SU-DHL-6 (cell line): ENCODE measurements at regions not wholly inside any gene's neighbourhood (a gene's known extent, or its start where the extent isn't known, plus 50 kb on each side); places are given as distances from the start of the nearest gene placed in this dataset.

ENCODE experiments used
- H2AFZ ChIP-seq: fragments of 200-600 bp; sonication (generic); 2 replicates; pipeline ENCODE4 v1.6.1; 2014; ENCODE audit warnings: low read depth, mild to moderate bottlenecking, moderate library complexity, mixed read lengths, antibody characterized with exemption, low read length; ENCODE audit not compliant: severe bottlenecking
- H3F3A ChIP-seq: fragments of 200-600 bp; shearing (Covaris generic); 2 replicates; pipeline ENCODE4 v1.6.0; 2016; ENCODE audit warnings: antibody characterized with exemption, mild to moderate bottlenecking; ENCODE audit not compliant: insufficient read depth
- H3K27ac ChIP-seq: fragments of 200-600 bp; sonication (generic); 2 replicates; pipeline ENCODE4 v1.5.1; 2016; ENCODE audit warnings: low read depth, mild to moderate bottlenecking, low read length, moderate library complexity, mixed read lengths
- H3K27me3 ChIP-seq: fragments of 200-600 bp; sonication (generic), shearing (Covaris generic); 2 replicates; pipeline ENCODE4 v1.6.0; 2014; ENCODE audit warnings: mild to moderate bottlenecking, low read length
- H3K36me3 ChIP-seq: fragments of 200-600 bp; sonication (generic); 2 replicates; pipeline ENCODE4 v1.6.1; 2014; ENCODE audit warnings: mild to moderate bottlenecking, low read length, mixed read lengths
- H3K4me2 ChIP-seq: fragments of 300-600, 200-600 bp; shearing (Covaris generic), sonication (generic); 2 replicates; pipeline ENCODE4 v1.6.0; 2014; ENCODE audit warnings: low read length, low read depth, mild to moderate bottlenecking; ENCODE audit not compliant: poor library complexity, severe bottlenecking
- H3K4me3 ChIP-seq: fragments of 200-600 bp; sonication (generic); 2 replicates; pipeline ENCODE4 v1.5.1; 2014; ENCODE audit warnings: antibody characterized with exemption, low read length, mild to moderate bottlenecking, mixed read lengths; ENCODE audit not compliant: insufficient read depth, poor library complexity, severe bottlenecking
- H3K79me2 ChIP-seq: fragments of 200-600 bp; sonication (generic); 2 replicates; pipeline ENCODE4 v1.6.1; 2014; ENCODE audit warnings: mild to moderate bottlenecking, low read length, moderate library complexity; ENCODE audit not compliant: insufficient read depth
- H3K9ac ChIP-seq: fragments of 200-600 bp; sonication (generic); 2 replicates; pipeline ENCODE4 v1.7.0; 2014; ENCODE audit warnings: mild to moderate bottlenecking, low read length
- H3K9me2 ChIP-seq: fragments of 200-600 bp; sonication (generic); replicated peaks from 2 replicates; pipeline ENCODE4 v1.6.1; 2014; ENCODE audit warnings: low read length; ENCODE audit not compliant: insufficient read depth
- H3K9me3 ChIP-seq: fragments of 200-600 bp; sonication (generic); 2 replicates; pipeline ENCODE4 v1.6.1; 2014; ENCODE audit warnings: low read length, mixed read lengths; ENCODE audit not compliant: insufficient read depth
- H4K20me1 ChIP-seq: fragments of 200-600 bp; sonication (generic); 2 replicates; pipeline ENCODE4 v1.6.1; 2014; ENCODE audit warnings: low read depth, mild to moderate bottlenecking, antibody characterized with exemption, low read length, moderate library complexity, mixed read lengths
- CTCF ChIP-seq: fragments of 200-600 bp; sonication (generic); IDR thresholded peaks from one replicate; pipeline ENCODE4 v1.5.1; 2017; ENCODE audit warnings: antibody characterized with exemption, mild to moderate bottlenecking, low read length, moderate library complexity; ENCODE audit not compliant: insufficient read depth, poor library complexity, severe bottlenecking
- EZH2phosphoT487 ChIP-seq: fragments of 200-600 bp; sonication (generic), shearing (Covaris generic); conservative IDR thresholded peaks from 2 replicates; pipeline ENCODE4 v1.6.1; 2018; ENCODE audit warnings: mild to moderate bottlenecking, antibody characterized with exemption, low read length, moderate library complexity, mixed read lengths

GRCh38 chr11:72491001-72491400 lies 56.7 kb upstream of the CLPB start:
- Histone ChIP-seq H4K20me1 (no peaks in the 10 kb centered on the region), H3F3A (no peaks in the 10 kb centered on the region), H3K9ac (no peak overlapping the region), H3K27ac (no peak overlapping the region), H3K27me3 (no peaks in the 10 kb centered on the region), H3K4me3 (no peak overlapping the region), H3K9me2 (no peaks in the 10 kb centered on the region), H2AFZ (no peak overlapping the region), H3K4me2 (no peak overlapping the region), H3K9me3 (no peaks in the 10 kb centered on the region), H3K79me2 (no peaks in the 10 kb centered on the region), H3K36me3 (no peaks in the 10 kb centered on the region)
- TF ChIP-seq CTCF (no peak), EZH2phosphoT487 (no peak)
